HEK293T (cell line): ENCODE measurements at regions not wholly inside any gene's neighbourhood (a gene's known extent, or its start where the extent isn't known, plus 50 kb on each side); places are given as distances from the start of the nearest gene placed in this dataset.

Experiments
- ARNT ChIP-seq: fragments of 450-650 bp; IDR thresholded peaks from 2 replicates; pipeline ENCODE4 v1.6.1; 2017; ENCODE audit warnings: mild to moderate bottlenecking
- BHLHE40 ChIP-seq: fragments of 450-650 bp; IDR thresholded peaks from 2 replicates; pipeline ENCODE4 v1.6.1; 2016; ENCODE audit warnings: mild to moderate bottlenecking, moderate library complexity, borderline replicate concordance
- CTBP1 ChIP-seq: fragments of 450-650 bp; IDR thresholded peaks from 2 replicates; pipeline ENCODE4 v1.6.1; 2016; ENCODE audit warnings: borderline replicate concordance
- ELF4 ChIP-seq: fragments of 450-650 bp; IDR thresholded peaks from 2 replicates; pipeline ENCODE4 v1.6.1; 2017; ENCODE audit warnings: antibody characterized with exemption
- FOXA1 ChIP-seq: fragments of 450-650 bp; IDR thresholded peaks from 2 replicates; pipeline ENCODE4 v1.6.1; 2016; ENCODE audit warnings: mild to moderate bottlenecking
- FOXK2 ChIP-seq: fragments of 450-650 bp; IDR thresholded peaks from 2 replicates; pipeline ENCODE4 v1.6.1; 2016; ENCODE audit warnings: mild to moderate bottlenecking
- FOXM1 ChIP-seq: fragments of 450-650 bp; IDR thresholded peaks from 2 replicates; pipeline ENCODE4 v1.6.1; 2017; ENCODE audit warnings: mild to moderate bottlenecking, borderline replicate concordance
- LEF1 ChIP-seq: fragments of 450-650 bp; IDR thresholded peaks from 2 replicates; pipeline ENCODE4 v1.6.1; 2017; ENCODE audit warnings: mild to moderate bottlenecking, borderline replicate concordance
- NFRKB ChIP-seq: fragments of 450-650 bp; IDR thresholded peaks from 2 replicates; pipeline ENCODE4 v1.6.1; 2016; ENCODE audit warnings: mild to moderate bottlenecking, moderate library complexity
- PKNOX1 ChIP-seq: fragments of 450-650 bp; IDR thresholded peaks from 2 replicates; pipeline ENCODE4 v1.6.1; 2016
- SP1 ChIP-seq: fragments of 450-650 bp; IDR thresholded peaks from 2 replicates; pipeline ENCODE4 v1.6.1; 2017
- SUZ12 ChIP-seq: fragments of 450-650 bp; IDR thresholded peaks from 2 replicates; pipeline ENCODE4 v1.6.1; 2016; ENCODE audit warnings: mild to moderate bottlenecking
- ZNF384 ChIP-seq: fragments of 450-650 bp; IDR thresholded peaks from 2 replicates; pipeline ENCODE4 v1.6.1; 2016

GRCh38 chr15:47587940-47588802 lies 129.1 kb upstream of the SEMA6D start:
- TF ChIP-seq FOXK2 (no peak), SUZ12 (no peak), SP1 (no peak), BHLHE40 (no peak), FOXA1 (no peak), ELF4 (no peak), FOXM1 (no peak), ARNT (no peak), ZNF384 (no peak), NFRKB (no peak), LEF1 (no peak), PKNOX1 (no peak), CTBP1 (no peak)
